ENCODE measurements at regions not wholly inside any gene's neighbourhood (a gene's known extent, or its start where the extent isn't known, plus 50 kb on each side); places are given as distances from the start of the nearest gene placed in this dataset.

DNA sequence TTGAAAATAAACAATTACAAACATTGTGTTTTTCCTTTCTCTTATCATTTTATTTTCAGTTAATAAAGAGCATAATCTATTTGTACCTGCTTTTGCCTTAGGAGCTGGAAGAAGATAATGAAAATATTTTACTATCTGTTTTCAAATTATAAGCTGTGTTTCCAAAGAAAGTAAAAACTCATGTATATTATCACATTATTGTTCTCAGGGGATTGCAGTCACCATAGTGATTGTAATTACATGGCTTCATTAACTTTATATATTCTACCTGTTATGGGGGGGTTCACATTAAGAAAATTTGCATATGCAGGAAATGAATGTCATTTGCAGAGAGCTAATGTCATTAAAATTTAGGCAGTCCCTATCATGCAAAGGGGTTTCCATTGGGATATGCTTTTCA is 542.3 kb downstream of the NXPH1 start:
- Mint-ChIP-seq H3K27me3 (no peaks in the 10 kb centered on the region), H3K9me3 (peaks cover 28% of the 10 kb centered on the region), H3K27ac (no peak overlapping the region), H3K36me3 (ENCODE audit: low read depth) (no peaks in the 10 kb centered on the region), H3K4me1 (no peaks in the 10 kb centered on the region), H3K4me3 (no peak overlapping the region)
- DNase-seq (no peak), ATAC-seq (no peak)

DNA sequence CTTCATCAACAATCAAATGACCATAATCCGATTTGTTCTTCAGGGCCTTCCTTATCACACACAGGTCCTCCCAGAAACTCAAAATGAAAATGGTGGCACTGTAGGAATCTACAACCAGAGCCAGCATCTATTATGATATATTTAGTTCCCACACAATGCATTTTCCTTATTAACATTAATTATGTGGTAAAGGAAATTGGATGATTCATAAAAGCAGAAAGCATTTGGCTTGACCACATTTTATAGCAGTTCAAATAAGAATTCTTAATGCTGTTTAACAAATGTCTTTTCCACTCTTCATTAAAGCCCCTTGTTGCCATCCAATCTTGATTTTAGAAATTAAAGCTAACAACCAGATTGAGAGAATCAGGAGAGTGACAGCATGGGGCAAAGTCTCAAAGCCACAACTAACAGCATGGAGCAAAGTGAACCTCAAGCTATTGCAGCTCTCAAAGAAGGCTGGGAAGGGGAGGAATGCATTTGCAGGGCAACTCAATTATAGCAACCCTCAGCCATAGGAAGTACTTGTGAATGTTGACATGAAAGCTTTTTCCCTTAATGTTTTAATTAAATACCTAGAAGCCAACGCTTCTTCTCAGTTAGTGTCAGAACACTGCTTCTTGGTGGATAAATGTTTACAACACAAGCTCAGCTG is 549.1 kb downstream of the NXPH1 start:
- Mint-ChIP-seq H3K4me1 (no peaks in the 10 kb centered on the region), H3K27me3 (no peaks in the 10 kb centered on the region), H3K27ac (no peak overlapping the region), H3K36me3 (ENCODE audit: low read depth) (no peaks in the 10 kb centered on the region), H3K9me3 (peaks cover 21% of the 10 kb centered on the region), H3K4me3 (no peak overlapping the region)
- DNase-seq (no peak), ATAC-seq (no peak)

DNA sequence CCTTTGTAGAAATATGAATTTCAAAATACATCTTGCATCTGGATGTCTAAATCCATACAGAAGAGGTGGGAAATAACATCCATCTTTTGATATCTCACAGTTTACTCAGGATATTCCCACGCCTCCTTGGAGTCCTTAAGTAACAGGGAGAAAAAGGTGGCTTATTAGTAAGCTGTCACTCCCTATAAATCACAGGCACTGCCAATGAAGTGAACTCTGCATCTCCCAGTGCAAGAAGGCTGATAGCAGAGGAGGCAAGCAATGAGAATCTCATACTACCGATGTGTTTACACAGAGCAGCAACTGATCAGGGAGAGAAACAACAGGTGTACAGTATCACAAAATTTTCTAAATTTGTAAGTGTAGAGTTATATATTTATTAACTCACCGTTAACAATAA is 551.8 kb downstream of the NXPH1 start:
- peaks cover 17% of the 10 kb centered on the region for H3K9me3 Mint-ChIP-seq
- no peaks in the 10 kb centered on the region for H3K4me1 Mint-ChIP-seq
- no peak overlapping the region for H3K4me3 Mint-ChIP-seq
- H3K27me3 Mint-ChIP-seq: no peaks in the 10 kb centered on the region
- H3K27ac Mint-ChIP-seq: no peak overlapping the region
- DNase-seq (no peak), ATAC-seq (no peak)
- no peaks in the 10 kb centered on the region for H3K36me3 Mint-ChIP-seq (ENCODE audit: low read depth)

DNA sequence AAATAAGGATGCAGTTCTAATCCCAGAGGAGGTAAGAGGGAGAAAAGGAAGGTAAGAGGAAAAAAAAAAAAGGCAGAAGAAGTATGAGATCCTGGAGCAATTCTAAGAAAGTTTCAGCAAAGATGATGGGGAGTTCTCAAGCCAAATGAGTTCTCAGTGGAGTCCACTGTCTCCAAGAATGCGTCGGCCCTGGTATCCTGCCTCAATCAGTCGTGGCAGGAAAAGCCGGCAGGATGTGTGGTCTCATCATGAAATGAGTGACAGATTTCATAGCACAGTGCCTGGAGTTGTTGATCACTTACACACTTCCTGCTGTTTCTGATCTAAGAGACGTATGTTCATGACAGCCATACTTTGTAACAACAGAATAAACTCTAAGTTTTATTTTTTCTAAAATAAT is 554.9 kb downstream of the NXPH1 start:
- no peak overlapping the region for H3K27ac Mint-ChIP-seq
- H3K9me3 Mint-ChIP-seq: peaks cover 15% of the 10 kb centered on the region
- ATAC-seq (no peak), DNase-seq (no peak)
- no peaks in the 10 kb centered on the region for H3K36me3 Mint-ChIP-seq (ENCODE audit: low read depth)
- no peaks in the 10 kb centered on the region for H3K27me3 Mint-ChIP-seq
- no peak overlapping the region for H3K4me3 Mint-ChIP-seq
- no peaks in the 10 kb centered on the region for H3K4me1 Mint-ChIP-seq

DNA sequence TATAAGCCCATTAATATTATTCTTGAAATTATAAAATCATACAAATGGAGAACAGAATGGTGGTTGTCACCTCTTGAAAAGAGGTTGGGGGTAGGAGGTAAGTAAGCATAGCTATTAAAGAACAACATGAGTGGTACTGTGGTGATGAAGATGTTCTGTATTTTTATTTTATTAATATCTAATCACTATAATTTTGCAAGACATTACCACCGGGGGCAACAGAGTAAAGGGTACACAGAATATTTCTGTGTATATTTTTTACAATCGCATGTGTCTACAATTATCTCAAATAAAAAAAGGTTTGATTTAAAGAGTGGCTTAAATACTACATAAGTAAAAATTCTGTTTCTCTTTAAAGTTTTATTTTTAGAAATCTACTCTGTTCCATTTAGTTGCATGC is 557.8 kb downstream of the NXPH1 start:
- Mint-ChIP-seq H3K4me3 (no peak overlapping the region), H3K36me3 (ENCODE audit: low read depth) (no peaks in the 10 kb centered on the region), H3K27me3 (no peaks in the 10 kb centered on the region), H3K27ac (no peak overlapping the region), H3K4me1 (no peaks in the 10 kb centered on the region), H3K9me3 (peaks cover 13% of the 10 kb centered on the region)
- DNase-seq: no peak
- no peak for ATAC-seq

DNA sequence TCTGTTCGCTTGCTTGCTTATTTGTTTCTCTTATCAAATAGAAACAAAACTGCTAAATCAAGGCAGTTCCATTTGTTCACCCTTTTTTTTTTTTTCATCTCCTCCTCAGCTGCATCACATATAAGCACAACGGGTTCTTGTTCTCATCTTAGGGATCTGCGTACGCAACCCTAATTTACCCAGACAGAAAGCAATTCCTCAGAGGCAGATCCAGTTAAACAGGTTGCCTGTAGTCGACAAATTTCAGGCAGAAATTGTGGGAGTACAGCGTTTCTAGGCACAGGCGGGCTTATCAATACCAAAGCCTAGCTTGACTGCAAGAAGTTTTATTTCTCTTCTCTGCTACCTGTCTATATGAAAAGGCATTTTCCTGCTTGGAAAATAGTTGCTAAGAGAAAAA is 565.4 kb downstream of the NXPH1 start:
- Mint-ChIP-seq H3K9me3 (peaks cover 8% of the 10 kb centered on the region), H3K4me3 (no peak overlapping the region), H3K27ac (no peak overlapping the region), H3K36me3 (ENCODE audit: low read depth) (no peaks in the 10 kb centered on the region), H3K4me1 (no peaks in the 10 kb centered on the region), H3K27me3 (no peaks in the 10 kb centered on the region)
- ATAC-seq (no peak), DNase-seq (no peak)

DNA sequence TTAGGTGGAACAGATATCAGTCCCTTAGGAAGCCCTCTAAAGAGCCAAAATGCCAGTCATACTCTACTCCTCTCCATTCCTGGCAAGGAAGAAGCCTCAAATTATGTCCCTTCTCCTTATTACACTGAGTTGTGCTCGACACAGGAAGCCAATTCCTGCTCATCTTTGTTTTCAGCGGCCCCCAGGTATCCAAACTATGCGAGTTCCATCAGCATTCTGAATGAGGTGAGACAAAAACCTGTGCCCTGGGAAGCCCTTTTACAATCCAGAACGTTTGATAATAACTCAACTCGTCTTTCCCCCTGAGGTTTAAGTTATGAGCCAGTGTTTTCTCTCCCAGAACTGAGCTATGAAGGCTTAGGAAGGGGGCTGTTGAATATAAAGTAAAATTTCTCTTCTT is 580.5 kb downstream of the NXPH1 start:
- no peak overlapping the region for H3K4me3 Mint-ChIP-seq
- H3K27ac Mint-ChIP-seq: no peak overlapping the region
- ATAC-seq (no peak), DNase-seq (no peak)
- no peaks in the 10 kb centered on the region for H3K36me3 Mint-ChIP-seq (ENCODE audit: low read depth)
- H3K9me3 Mint-ChIP-seq: peaks cover 15% of the 10 kb centered on the region
- H3K27me3 Mint-ChIP-seq: no peaks in the 10 kb centered on the region
- no peaks in the 10 kb centered on the region for H3K4me1 Mint-ChIP-seq

DNA sequence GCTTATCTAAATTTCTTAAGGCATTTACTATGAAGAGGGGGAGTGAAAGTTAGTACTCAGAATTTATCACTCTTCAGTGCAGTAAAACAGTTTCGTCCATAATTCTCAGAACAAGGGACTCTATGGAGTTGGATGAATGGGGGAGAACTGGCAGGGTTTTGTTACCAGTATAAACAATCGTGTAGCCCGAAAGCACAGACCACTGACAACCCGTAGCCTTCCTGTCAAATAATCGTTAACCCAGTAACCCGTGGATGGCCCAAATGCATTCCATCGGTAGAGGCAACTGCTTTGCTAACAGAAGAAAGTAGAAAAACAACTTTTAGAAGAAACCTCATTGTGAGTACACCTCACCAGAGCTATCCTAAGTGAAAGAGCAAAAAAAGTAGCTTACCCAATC is 583.9 kb downstream of the NXPH1 start:
- Mint-ChIP-seq H3K36me3 (ENCODE audit: low read depth) (no peaks in the 10 kb centered on the region), H3K4me1 (no peaks in the 10 kb centered on the region), H3K27me3 (no peaks in the 10 kb centered on the region), H3K4me3 (no peak overlapping the region), H3K9me3 (peaks cover 12% of the 10 kb centered on the region), H3K27ac (no peak overlapping the region)
- ATAC-seq (no peak), DNase-seq (no peak)

DNA sequence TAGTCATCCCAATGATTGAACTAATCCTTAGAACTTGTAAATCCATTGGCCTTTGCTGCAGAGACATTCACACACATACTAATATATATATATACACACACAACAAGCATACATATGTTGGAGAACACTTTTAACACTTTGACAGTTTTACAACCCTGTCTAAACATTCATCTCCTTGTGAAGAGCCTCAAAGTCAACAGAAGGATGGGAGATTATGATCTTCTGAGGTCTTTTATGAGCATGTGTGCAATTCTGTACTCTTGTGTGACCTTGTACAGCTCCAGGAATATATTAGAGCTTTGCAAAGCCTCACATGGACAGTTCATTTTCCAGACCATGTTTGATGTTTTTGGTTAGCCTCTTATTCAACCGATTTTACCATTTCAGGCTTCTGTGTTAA is 589.0 kb downstream of the NXPH1 start:
- peaks cover 19% of the 10 kb centered on the region for H3K9me3 Mint-ChIP-seq
- no peaks in the 10 kb centered on the region for H3K36me3 Mint-ChIP-seq (ENCODE audit: low read depth)

DNA sequence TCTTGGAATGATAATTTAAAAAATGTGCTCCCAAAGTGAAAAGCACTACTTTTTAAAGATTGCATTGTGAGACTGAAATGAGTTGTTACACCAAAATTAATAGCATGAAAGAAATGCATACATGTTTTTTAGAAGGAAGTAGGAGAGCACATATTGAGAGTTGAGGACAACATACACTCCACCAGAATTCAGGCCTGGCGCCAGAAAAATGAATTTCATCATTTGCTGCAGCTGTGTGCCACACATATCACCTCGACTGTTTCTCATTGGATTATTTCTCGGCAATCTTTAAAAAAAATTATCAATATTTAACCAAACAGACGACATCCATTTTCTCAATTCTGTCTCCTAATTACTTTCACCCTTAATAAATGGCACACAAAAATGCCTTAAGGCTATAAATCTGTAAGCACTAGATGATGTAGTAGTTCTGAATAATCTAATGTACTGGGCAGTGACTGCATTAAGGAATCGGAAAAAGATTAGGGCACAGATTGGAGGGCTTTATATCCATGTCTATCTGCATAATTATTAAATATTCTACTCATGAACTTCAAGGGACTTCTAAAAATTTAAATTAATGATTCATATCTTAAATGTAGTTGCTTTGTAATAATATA is 590.4 kb downstream of the NXPH1 start:
- no peak for ATAC-seq
- Mint-ChIP-seq H3K9me3 (peaks cover 27% of the 10 kb centered on the region), H3K36me3 (ENCODE audit: low read depth) (no peaks in the 10 kb centered on the region), H3K27ac (no peak overlapping the region), H3K27me3 (no peaks in the 10 kb centered on the region), H3K4me1 (no peaks in the 10 kb centered on the region), H3K4me3 (no peak overlapping the region)
- no peak for DNase-seq

More for the DNA sequence above, 589.0 kb downstream of the NXPH1 start:
- Mint-ChIP-seq H3K4me3 (no peak overlapping the region), H3K27ac (no peak overlapping the region), H3K27me3 (no peaks in the 10 kb centered on the region), H3K4me1 (no peaks in the 10 kb centered on the region)
- no peak for DNase-seq
- ATAC-seq: no peak

DNA sequence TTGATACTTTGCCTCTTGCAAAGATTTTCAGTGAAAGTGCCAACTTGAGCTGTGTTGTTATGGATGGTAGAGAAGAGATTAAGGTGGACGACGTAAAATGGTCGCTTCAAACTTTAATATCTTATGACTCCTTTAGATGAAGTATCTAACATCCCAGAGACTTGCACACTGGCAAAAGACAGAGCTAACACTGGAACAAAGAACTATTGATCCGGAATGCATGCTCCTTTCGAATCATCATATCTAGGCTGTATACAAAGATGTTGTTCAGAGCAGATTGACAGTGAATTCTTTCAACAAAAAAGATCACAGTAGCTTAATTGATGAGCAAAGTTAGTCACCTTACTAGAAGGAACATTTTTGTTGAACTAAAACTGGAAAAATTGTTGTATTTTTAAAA is 592.7 kb downstream of the NXPH1 start:
- H3K27ac Mint-ChIP-seq: no peak overlapping the region
- H3K27me3 Mint-ChIP-seq: no peaks in the 10 kb centered on the region
- DNase-seq (no peak), ATAC-seq (no peak)
- H3K4me1 Mint-ChIP-seq: no peaks in the 10 kb centered on the region
- peaks cover 24% of the 10 kb centered on the region for H3K9me3 Mint-ChIP-seq
- H3K36me3 Mint-ChIP-seq (ENCODE audit: low read depth): no peaks in the 10 kb centered on the region
- H3K4me3 Mint-ChIP-seq: no peak overlapping the region

DNA sequence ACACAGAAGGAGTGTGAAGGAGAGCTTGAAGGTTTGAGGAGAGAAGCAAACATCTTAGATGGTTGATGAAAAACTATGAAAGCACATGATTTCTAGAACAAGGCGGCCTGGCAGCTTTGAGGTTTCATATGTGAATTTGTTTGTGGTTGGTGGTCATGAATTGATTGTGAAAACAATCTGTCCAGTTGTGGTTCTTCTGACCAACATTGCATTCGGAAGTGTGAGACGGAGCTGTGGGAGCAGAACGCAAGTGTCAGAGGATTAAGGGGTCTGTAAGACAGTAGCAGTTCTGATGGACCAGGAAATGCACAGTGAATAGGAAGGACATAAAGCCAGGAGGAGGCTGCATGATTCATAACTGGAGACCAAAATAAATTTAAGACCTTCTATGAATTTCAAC is 594.6 kb downstream of the NXPH1 start:
- DNase-seq: no peak
- H3K36me3 Mint-ChIP-seq (ENCODE audit: low read depth): no peaks in the 10 kb centered on the region
- H3K4me1 Mint-ChIP-seq: no peaks in the 10 kb centered on the region
- H3K27ac Mint-ChIP-seq: no peak overlapping the region
- no peak overlapping the region for H3K4me3 Mint-ChIP-seq
- H3K9me3 Mint-ChIP-seq: peaks cover 24% of the 10 kb centered on the region
- no peaks in the 10 kb centered on the region for H3K27me3 Mint-ChIP-seq
- no peak for ATAC-seq

DNA sequence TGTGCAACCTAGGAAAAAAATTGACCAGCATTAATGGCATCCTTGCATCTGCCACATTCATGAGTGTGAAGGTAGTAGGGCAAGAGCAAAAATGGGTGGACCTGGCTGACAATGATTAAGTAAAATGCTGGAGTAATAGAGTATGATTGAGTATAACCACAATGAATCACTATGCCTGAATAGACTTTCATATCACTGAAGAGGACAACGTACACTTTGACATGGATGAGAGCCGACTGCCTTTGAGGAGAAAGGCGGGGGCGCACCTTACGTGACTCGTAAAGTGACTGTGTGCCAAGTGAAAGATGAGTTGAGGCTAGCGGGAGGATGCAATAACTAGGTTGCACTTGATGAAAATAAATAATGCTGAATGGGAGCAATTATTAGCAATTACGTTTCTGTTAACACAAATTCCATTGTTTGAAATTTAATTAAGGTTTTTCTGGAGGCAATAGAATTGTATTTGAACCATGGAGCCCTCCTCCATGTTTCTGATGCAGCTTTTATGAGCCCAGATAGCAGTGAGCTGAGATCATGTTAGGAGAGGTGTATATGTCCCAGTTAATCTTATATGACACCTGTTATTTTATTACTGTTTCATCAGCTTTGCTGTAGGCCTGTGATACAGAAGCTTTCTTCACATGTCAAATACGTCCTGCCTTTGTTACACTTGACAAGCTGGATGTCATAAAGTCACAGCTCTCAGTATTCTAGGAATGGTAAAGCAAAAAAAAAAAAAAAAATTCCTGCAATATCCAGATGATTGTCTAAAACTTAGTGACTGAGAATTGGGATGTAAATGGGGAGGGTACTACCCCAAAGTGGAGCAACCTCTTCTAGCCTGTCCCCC is 596.5 kb downstream of the NXPH1 start:
- H3K4me1 Mint-ChIP-seq: no peaks in the 10 kb centered on the region
- H3K36me3 Mint-ChIP-seq (ENCODE audit: low read depth): no peaks in the 10 kb centered on the region
- ATAC-seq: no peak
- H3K27me3 Mint-ChIP-seq: no peaks in the 10 kb centered on the region
- no peak for DNase-seq
- H3K27ac Mint-ChIP-seq: no peak overlapping the region
- peaks cover 17% of the 10 kb centered on the region for H3K9me3 Mint-ChIP-seq
- H3K4me3 Mint-ChIP-seq: no peak overlapping the region

DNA sequence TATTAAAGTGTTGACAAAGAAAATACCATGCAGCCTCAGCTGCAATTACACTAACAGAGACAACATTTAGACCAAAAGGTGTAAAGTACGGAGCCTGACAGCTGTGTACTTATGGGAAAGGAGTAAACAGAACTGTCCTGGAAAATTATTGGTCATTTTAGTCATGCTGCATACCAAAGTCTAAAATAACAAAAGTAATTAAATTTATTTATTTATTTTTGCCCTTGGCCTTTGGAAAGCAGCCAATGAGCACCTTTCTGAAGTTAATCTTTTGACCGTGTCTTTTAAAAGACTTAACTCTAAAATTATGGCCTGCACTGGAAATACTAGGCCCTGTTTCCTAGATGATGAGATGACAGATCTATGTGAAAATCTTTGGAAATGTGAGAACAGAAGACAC is 597.6 kb downstream of the NXPH1 start:
- no peaks in the 10 kb centered on the region for H3K27me3 Mint-ChIP-seq
- H3K4me3 Mint-ChIP-seq: no peak overlapping the region
- DNase-seq (no peak), ATAC-seq (no peak)
- no peaks in the 10 kb centered on the region for H3K4me1 Mint-ChIP-seq
- no peak overlapping the region for H3K27ac Mint-ChIP-seq
- H3K36me3 Mint-ChIP-seq (ENCODE audit: low read depth): no peaks in the 10 kb centered on the region
- peaks cover 17% of the 10 kb centered on the region for H3K9me3 Mint-ChIP-seq

DNA sequence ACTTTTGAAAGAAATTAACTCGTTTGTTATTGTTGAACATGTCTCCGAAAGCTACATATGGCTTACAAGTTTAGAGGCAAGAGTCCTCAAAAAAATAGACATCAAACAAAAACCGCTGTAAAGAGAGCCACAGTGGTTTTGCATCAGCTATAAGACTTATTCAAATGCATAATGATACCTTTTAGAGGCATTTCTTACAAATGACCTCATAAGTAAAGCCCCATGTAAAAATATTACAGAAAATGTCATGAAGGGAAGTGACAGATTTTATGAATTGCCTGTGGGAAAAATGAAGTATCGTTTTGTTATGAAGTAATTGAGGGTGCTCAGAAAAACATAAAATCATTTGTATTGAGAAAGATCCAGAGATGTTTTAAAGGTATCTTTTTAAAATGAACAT is 598.0 kb downstream of the NXPH1 start:
- no peak overlapping the region for H3K27ac Mint-ChIP-seq

More for the DNA sequence above, 598.0 kb downstream of the NXPH1 start:
- H3K4me3 Mint-ChIP-seq: no peak overlapping the region
- ATAC-seq (no peak), DNase-seq (no peak)
- H3K27me3 Mint-ChIP-seq: no peaks in the 10 kb centered on the region
- H3K36me3 Mint-ChIP-seq (ENCODE audit: low read depth): no peaks in the 10 kb centered on the region
- peaks cover 17% of the 10 kb centered on the region for H3K9me3 Mint-ChIP-seq
- no peaks in the 10 kb centered on the region for H3K4me1 Mint-ChIP-seq
